Stomach (tissue), 8 donors: ENCODE measurements at regions not wholly inside any gene's neighbourhood (a gene's known extent, or its start where the extent isn't known, plus 50 kb on each side); places are given as distances from the start of the nearest gene placed in this dataset.

Source experiments
- DNase-seq, 2 donors: peaks; one replicate each; pipeline versions ENCODE4 v3.0.0 to v3.0.0-alpha.2; 2013 to 2019
- H3K27ac ChIP-seq, 5 donors: fragments of 200-600 bp in 4 of 5; sonication (generic) in 4 of 5; one replicate each; pipeline ENCODE4 v1.5.1; 2013 to 2019; ENCODE audit warnings: mild to moderate bottlenecking in 1 of 5, moderate library complexity in 1 of 5
- H3K27me3 ChIP-seq, 3 donors: fragments of 200-600 bp; sonication (generic); one replicate each; pipeline ENCODE4 v1.5.1; 2017 to 2019; ENCODE audit warnings: mixed run types in 1 of 3
- H3K36me3 ChIP-seq, 4 donors: fragments of 200-600 bp; sonication (generic); 1 replicate in 3 of 4; 2 replicates in 1 of 4; pipeline ENCODE4 v1.5.1; 2016 to 2019
- H3K4me1 ChIP-seq, 4 donors: fragments of 200-600 bp; sonication (generic); one replicate each; pipeline ENCODE4 v1.5.1; 2016 to 2019
- H3K4me3 ChIP-seq, 4 donors: fragments of 200-600 bp; sonication (generic) in 3 of 4; one replicate each; pipeline ENCODE4 v1.5.1; 2016 to 2019; ENCODE audit warnings: mild to moderate bottlenecking in 1 of 4
- H3K9me3 ChIP-seq, 4 donors: fragments of 200-600 bp; sonication (generic); one replicate each; pipeline ENCODE4 v1.5.1; 2016 to 2019
- CTCF ChIP-seq, 7 experiments: fragments of 450-650 bp in 4 of 7; fragments of 200-600 bp in 3 of 7; sonication (generic) in 3 of 7; IDR thresholded peaks; one replicate each; pipeline ENCODE4 v1.5.1; 2016 to 2019; ENCODE audit warnings: antibody characterized with exemption in 7 of 7, control low read depth in 2 of 7, mild to moderate bottlenecking in 1 of 7
- EP300 ChIP-seq: sonication (generic); formaldehyde crosslinking; IDR thresholded peaks from one replicate; pipeline ENCODE4 v1.6.1; 2017; ENCODE audit warnings: antibody characterized with exemption
- POLR2A ChIP-seq, 4 donors: fragments of 450-650 bp; IDR thresholded peaks; one replicate each; pipeline ENCODE4 v1.6.1; 2016; ENCODE audit warnings: antibody characterized with exemption in 4 of 4, control low read depth in 2 of 4, mild to moderate bottlenecking in 1 of 4, moderate library complexity in 1 of 4
- POLR2AphosphoS5 ChIP-seq, 3 donors: sonication (generic); formaldehyde crosslinking; IDR thresholded peaks; one replicate each; pipeline ENCODE4 v1.6.1; 2016; ENCODE audit warnings: antibody characterized with exemption in 3 of 3
- WGBS, 5 donors: extraction: QIAGEN DNeasy Blood & Tissue Kit in 3 of 5; methylation state at CpG; one replicate each; pipeline versions ENCODE4 v1.1.5 to v1.1.7; 2013 to 2018; 5-methylcytosine and 5-hydroxymethylcytosine counted together
- intact Hi-C: fragments of 100-400 bp; cut with DNase I; formaldehyde crosslinking; loops from one replicate; pipeline ENCODE4 v1.15.1; 2023; ENCODE audit warnings: low total_unique reads
- donor health status: healthy with polysubstance abuse.
- donor health status: Bipolar disorder and iron deficiency.
- donor health status: healthy.

GRCh38 chr13:83220241-83220640 is 662.0 kb downstream of the SLITRK1 start:
- H3K27me3 ChIP-seq = no peaks in the 10 kb centered on the region
- TF ChIP-seq POLR2A (IDR thresholded peaks at IDR 0.05) (no peak), EP300 (no peak), CTCF (IDR thresholded peaks at IDR 0.05) (no peak), POLR2AphosphoS5 (IDR thresholded peaks at IDR 0.05) (no peak)
- H3K4me1 ChIP-seq = no peaks in the 10 kb centered on the region
- WGBS, 5 donors = 84 to 92% (median 88%) methylated on average over 2 of the region's 2 CpGs
- H3K36me3 ChIP-seq = no peaks in the 10 kb centered on the region
- intact Hi-C loops = no loop called here
- H3K4me3 ChIP-seq = no peak overlapping the region
- H3K9me3 ChIP-seq = no peaks in the 10 kb centered on the region
- no peak for DNase-seq
- no peak overlapping the region for H3K27ac ChIP-seq

- Histone ChIP-seq H3K4me3 (no peak overlapping the region), H3K27me3 (no peaks in the 10 kb centered on the region), H3K4me1 (no peaks in the 10 kb centered on the region), H3K36me3 (no peaks in the 10 kb centered on the region), H3K9me3 (no peaks in the 10 kb centered on the region), H3K27ac (no peak overlapping the region)
- no peak for TF ChIP-seq CTCF (IDR thresholded peaks at IDR 0.05)
- no peak for TF ChIP-seq POLR2AphosphoS5 (IDR thresholded peaks at IDR 0.05)
- no peak for TF ChIP-seq POLR2A (IDR thresholded peaks at IDR 0.05)
- no peak for TF ChIP-seq EP300
- intact Hi-C loops = no loop called here
- no peak for DNase-seq
- 63 to 80% (median 72%) methylated on average over 3 of the region's 3 CpGs for WGBS, 5 donors
Measured at GRCh38 chr13:83219832-83220231, 662.4 kb downstream of the SLITRK1 start.

- H3K4me3 ChIP-seq = no peak overlapping the region
- intact Hi-C loops = no loop called here
- TF ChIP-seq EP300 (no peak), POLR2A (IDR thresholded peaks at IDR 0.05) (no peak), CTCF (IDR thresholded peaks at IDR 0.05) (no peak), POLR2AphosphoS5 (IDR thresholded peaks at IDR 0.05) (no peak)
- no peaks in the 10 kb centered on the region for H3K27me3 ChIP-seq
- WGBS, 5 donors = 21 to 41% (median 36%) methylated on average over 1 of the region's 1 CpG
- H3K27ac ChIP-seq = no peak overlapping the region
- peaks cover 0 to 12% (median 2%) of the 10 kb centered on the region in 4 donors for H3K9me3 ChIP-seq
- DNase-seq = no peak
- H3K36me3 ChIP-seq = no peaks in the 10 kb centered on the region
- no peaks in the 10 kb centered on the region for H3K4me1 ChIP-seq
Measured at GRCh38 chr13:83216479-83217245, 665.6 kb downstream of the SLITRK1 start.

- TF ChIP-seq CTCF (IDR thresholded peaks at IDR 0.05) (no peak), POLR2AphosphoS5 (IDR thresholded peaks at IDR 0.05) (no peak), EP300 (no peak), POLR2A (IDR thresholded peaks at IDR 0.05) (no peak)
- 81 to 95% (median 84%) methylated on average over 1 of the region's 1 CpG for WGBS, 5 donors
- DNase-seq = no peak
- H3K4me1 ChIP-seq = no peaks in the 10 kb centered on the region
- no peaks in the 10 kb centered on the region for H3K27me3 ChIP-seq
- H3K27ac ChIP-seq = no peak overlapping the region
- intact Hi-C loops = no loop called here
- no peaks in the 10 kb centered on the region for H3K36me3 ChIP-seq
- no peak overlapping the region for H3K4me3 ChIP-seq
- H3K9me3 ChIP-seq = peaks cover 0 to 21% (median 2%) of the 10 kb centered on the region in 4 donors
Measured at GRCh38 chr13:83215627-83216026, 666.6 kb downstream of the SLITRK1 start.
